Mesothelial cell of epicardium (in vitro differentiated cells): ENCODE measurements at regions not wholly inside any gene's neighbourhood (a gene's known extent, or its start where the extent isn't known, plus 50 kb on each side); places are given as distances from the start of the nearest gene placed in this dataset.

Source experiments
- DNase-seq, 2 experiments: peaks; one replicate each; pipeline ENCODE4 v3.0.0; 2021; ENCODE audit warnings: low spot score in 2 of 2; ENCODE audit not compliant: unreplicated experiment in 2 of 2
- H3K27ac Mint-ChIP-seq: 2 replicates; pipeline ENCODE4 v1.8.0; 2021; ENCODE audit warnings: mixed read lengths
- H3K27me3 Mint-ChIP-seq: 2 replicates; pipeline ENCODE4 v1.8.0; 2021; ENCODE audit warnings: low read depth, mixed read lengths
- H3K36me3 Mint-ChIP-seq: 2 replicates; pipeline ENCODE4 v1.8.0; 2021; ENCODE audit warnings: mixed read lengths
- H3K4me1 Mint-ChIP-seq: 2 replicates; pipeline ENCODE4 v1.8.0; 2021; ENCODE audit warnings: mixed read lengths
- H3K4me3 Mint-ChIP-seq: 2 replicates; pipeline ENCODE4 v1.8.0; 2021; ENCODE audit warnings: mild to moderate bottlenecking, moderate library complexity, mixed read lengths
- H3K9me3 Mint-ChIP-seq: 2 replicates; pipeline ENCODE4 v1.8.0; 2021; ENCODE audit warnings: mixed read lengths
- TF ChIP-seq, protein P1 (sequence below): fragments of 200-600 bp; sonication (generic); IDR thresholded peaks from one replicate; pipeline ENCODE4 v1.5.0; 2021; ENCODE audit warnings: antibody characterized with exemption; ENCODE audit not compliant: unreplicated experiment

DNA sequence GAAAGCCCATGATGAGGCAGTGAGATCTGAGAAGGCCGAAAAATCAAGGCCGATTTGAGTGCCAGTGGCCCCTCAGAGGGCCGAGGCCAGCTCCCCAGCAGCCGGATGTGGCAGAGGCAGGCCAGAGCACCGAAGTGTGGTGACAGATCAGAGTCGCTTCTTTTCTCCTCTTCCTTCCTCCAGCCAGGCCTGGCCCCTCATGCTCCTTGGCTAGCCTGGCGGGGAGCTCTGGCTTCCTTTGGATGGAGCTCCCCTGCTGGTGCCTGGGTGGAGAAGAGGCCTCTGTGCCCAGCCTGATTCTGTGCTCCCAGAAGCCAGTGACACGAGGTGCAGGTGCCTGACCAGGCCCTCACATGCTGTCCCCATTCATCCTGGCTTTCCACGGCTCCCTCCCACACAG, 127.2 kb upstream of the PABPC4L start:
- Mint-ChIP-seq H3K27me3 (no peaks in the 10 kb centered on the region), H3K4me1 (peaks cover 11% of the 10 kb centered on the region)
- no peak for DNase-seq

DNA sequence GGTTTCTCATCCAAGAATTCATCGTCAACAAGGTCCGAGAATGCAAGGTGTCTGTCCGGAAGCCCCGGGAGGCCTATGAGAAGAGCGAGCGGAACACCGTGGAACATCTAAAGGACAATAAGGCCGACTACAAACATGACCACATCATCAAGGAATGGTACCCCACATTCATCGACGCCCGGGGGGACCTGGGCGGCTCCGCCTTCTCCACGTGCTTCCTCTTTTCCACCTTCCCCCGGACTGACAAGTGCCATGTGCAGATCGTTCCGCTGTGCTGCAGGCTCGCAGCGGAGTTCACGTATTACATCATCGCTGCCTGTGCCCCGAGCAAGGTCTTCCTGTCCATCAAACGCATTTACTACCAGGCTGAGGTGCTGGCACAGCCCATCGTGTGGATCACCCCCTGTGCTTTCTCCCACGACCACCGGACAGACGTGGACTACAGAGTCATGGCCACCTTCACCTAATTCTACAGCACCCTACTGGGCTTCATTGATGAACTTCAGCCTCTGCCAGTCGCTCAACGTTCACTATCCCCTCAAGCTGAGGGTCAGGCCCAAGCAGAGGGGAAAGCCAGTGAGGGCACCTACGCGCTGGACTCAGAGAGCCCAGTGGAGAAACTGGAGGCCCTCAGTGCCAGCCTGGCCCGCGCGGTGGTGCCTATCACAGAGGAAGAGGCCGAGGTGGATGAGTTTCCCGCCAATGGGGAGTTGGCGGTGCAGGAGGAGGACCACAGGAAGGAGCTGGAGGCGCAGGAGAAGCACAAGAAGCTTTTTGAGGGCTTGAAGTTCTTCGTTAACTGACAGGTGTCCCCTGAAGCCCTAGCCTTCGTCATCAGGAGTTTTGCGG, 125.9 kb upstream of the PABPC4L start:
- no peaks in the 10 kb centered on the region for H3K27me3 Mint-ChIP-seq
- H3K36me3 Mint-ChIP-seq, result no peaks in the 10 kb centered on the region
- H3K9me3 Mint-ChIP-seq, result peaks cover 6% of the 10 kb centered on the region
- H3K27ac Mint-ChIP-seq, result no peak overlapping the region
- no peak overlapping the region for H3K4me3 Mint-ChIP-seq
- TF ChIP-seq, protein P1, sequence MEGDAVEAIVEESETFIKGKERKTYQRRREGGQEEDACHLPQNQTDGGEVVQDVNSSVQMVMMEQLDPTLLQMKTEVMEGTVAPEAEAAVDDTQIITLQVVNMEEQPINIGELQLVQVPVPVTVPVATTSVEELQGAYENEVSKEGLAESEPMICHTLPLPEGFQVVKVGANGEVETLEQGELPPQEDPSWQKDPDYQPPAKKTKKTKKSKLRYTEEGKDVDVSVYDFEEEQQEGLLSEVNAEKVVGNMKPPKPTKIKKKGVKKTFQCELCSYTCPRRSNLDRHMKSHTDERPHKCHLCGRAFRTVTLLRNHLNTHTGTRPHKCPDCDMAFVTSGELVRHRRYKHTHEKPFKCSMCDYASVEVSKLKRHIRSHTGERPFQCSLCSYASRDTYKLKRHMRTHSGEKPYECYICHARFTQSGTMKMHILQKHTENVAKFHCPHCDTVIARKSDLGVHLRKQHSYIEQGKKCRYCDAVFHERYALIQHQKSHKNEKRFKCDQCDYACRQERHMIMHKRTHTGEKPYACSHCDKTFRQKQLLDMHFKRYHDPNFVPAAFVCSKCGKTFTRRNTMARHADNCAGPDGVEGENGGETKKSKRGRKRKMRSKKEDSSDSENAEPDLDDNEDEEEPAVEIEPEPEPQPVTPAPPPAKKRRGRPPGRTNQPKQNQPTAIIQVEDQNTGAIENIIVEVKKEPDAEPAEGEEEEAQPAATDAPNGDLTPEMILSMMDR, result no peak
- no peak for DNase-seq
- H3K4me1 Mint-ChIP-seq, result peaks cover 8% of the 10 kb centered on the region

More for the DNA sequence above, 127.2 kb upstream of the PABPC4L start:
- peaks cover 5% of the 10 kb centered on the region for H3K9me3 Mint-ChIP-seq
- TF ChIP-seq, protein P1, result no peak
- no peaks in the 10 kb centered on the region for H3K36me3 Mint-ChIP-seq
- H3K27ac Mint-ChIP-seq, result no peak overlapping the region
- H3K4me3 Mint-ChIP-seq, result no peak overlapping the region

DNA sequence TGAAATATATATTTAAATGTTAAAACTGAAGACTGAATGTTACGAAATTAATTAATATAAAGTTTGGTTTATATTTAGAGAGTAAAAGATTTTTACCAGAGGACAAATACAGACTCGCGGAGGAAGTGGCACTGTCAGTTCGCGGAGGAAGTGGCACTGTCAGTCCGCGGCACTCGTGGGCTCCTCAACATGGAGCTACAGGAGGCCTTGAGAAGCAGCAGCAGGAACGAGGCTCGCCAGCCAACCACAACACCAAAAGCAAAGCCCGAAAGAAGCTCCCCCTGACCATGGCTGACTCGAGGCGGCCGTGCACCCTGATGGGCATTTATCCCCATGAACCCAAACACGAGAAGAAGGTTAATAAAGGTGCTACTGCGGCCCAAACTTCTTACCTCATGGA, 125.3 kb upstream of the PABPC4L start:
- TF ChIP-seq, protein P1, result no peak

DNA sequence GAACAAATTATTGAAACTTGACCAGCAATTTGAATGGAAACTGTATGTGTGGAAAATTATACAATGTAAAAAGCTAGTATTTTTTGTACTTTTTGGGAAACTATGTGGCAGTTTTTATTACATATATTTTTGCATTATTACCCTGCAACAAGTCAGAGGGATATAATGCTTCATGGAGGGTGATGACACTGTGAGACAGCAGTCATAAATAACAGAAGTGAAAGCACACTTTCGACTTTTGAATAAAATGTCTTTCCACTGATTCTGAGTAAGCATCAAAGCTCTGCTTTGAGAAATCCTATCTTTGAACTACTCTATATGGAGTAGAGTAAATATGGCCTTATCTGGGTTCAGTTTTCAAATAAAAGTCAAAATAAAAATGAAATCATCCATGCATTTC, 122.6 kb upstream of the PABPC4L start:
- Mint-ChIP-seq H3K27ac (no peak overlapping the region), H3K9me3 (peaks cover 13% of the 10 kb centered on the region), H3K36me3 (no peaks in the 10 kb centered on the region), H3K4me1 (no peaks in the 10 kb centered on the region), H3K4me3 (no peak overlapping the region), H3K27me3 (no peaks in the 10 kb centered on the region)
- no peak for DNase-seq
- TF ChIP-seq, protein P1, result no peak

More for the DNA sequence above, 125.3 kb upstream of the PABPC4L start:
- peaks cover 8% of the 10 kb centered on the region for H3K9me3 Mint-ChIP-seq
- H3K36me3 Mint-ChIP-seq, result no peaks in the 10 kb centered on the region
- peaks cover 4% of the 10 kb centered on the region for H3K4me1 Mint-ChIP-seq
- H3K4me3 Mint-ChIP-seq, result no peak overlapping the region
- H3K27ac Mint-ChIP-seq, result no peak overlapping the region
- DNase-seq, result no peak
- H3K27me3 Mint-ChIP-seq, result no peaks in the 10 kb centered on the region

DNA sequence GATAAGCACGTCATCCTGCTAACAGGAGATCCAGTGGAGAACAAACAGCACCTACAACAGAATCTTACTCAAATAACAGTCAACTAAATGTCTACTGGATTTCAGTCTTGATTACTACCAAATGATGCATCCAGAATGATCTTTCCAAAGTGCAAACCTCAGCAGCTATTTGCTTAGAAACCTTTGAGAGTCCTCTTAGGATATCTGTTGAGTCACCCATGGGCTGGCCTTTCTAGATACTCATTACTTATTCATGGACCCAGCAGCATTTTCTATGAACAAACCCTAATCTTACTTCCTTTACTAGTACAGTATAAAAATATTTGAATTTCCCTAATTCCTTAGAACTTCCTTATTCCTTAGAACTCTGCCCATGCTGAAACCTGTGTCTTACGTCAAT, 118.5 kb upstream of the PABPC4L start:
- Mint-ChIP-seq H3K4me3 (no peak overlapping the region), H3K36me3 (no peaks in the 10 kb centered on the region), H3K27ac (no peak overlapping the region), H3K4me1 (no peaks in the 10 kb centered on the region), H3K9me3 (peaks cover 26% of the 10 kb centered on the region), H3K27me3 (no peaks in the 10 kb centered on the region)
- TF ChIP-seq, protein P1, result no peak
- DNase-seq, result no peak
